ENCODE measurements at regions not wholly inside any gene's neighbourhood (a gene's known extent, or its start where the extent isn't known, plus 50 kb on each side); places are given as distances from the start of the nearest gene placed in this dataset.

DNA sequence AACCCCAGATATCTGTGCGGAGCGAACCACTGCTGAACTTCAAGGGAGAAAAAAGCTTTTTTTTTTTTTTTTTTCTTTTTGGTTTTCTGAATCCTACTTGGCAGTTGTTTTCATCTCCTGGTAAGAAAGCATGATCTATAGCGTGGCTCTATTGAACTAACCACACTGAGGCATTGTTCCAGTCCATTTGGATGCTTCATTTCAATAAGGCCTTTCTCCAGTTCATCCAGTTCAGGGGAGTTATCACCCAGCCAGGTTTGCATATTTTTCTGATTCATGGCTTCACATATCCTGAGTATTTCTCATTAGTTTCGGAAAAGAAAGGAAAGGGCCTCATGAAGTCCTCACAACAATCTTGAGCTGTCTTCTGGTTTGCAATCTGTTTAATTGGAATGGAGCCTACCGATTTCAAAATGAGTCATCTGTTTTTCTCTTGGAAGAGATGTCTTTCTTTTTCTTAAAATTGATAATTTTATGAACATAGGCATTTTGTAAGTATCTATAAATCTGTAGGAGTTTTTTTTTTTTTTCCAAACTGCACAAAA is 93.1 kb upstream of the STEAP4 start:
- Histone ChIP-seq H4K8ac (replicated peaks; ENCODE audit: insufficient read length, low read depth, low read length) (no peak overlapping the region), H4K5ac (ENCODE audit: insufficient read length, low read depth, low read length) (no peak overlapping the region), H3K79me1 (ENCODE audit: insufficient read depth, low read depth, low read length, poor library complexity, severe bottlenecking) (no peaks in the 10 kb centered on the region), H2BK15ac (ENCODE audit: low read depth, low read length) (no peak overlapping the region), H3K4me2 (ENCODE audit: insufficient read depth, insufficient read length, low read length) (no peak overlapping the region), H2BK12ac (ENCODE audit: insufficient read length, low read depth, low read length) (no peak overlapping the region), H3K23me2 (ENCODE audit: insufficient read length, low read depth, low read length, poor library complexity, severe bottlenecking) (no peaks in the 10 kb centered on the region), H3K14ac (ENCODE audit: insufficient read depth, low read length) (no peak overlapping the region), H3K4me1 (ENCODE audit: insufficient read depth, low read length) (no peaks in the 10 kb centered on the region), H3K23ac (ENCODE audit: insufficient read length, low read depth, low read length) (no peak overlapping the region), H2BK5ac (ENCODE audit: insufficient read length, low read length) (no peak overlapping the region), H4K91ac (ENCODE audit: insufficient read length, low read depth, low read length) (no peak overlapping the region), H2AFZ (ENCODE audit: low read length) (no peak overlapping the region), H4K20me1 (ENCODE audit: control insufficient read depth, insufficient read depth, insufficient read length) (no peaks in the 10 kb centered on the region), H3K56ac (ENCODE audit: insufficient read length, low read depth, low read length) (no peak overlapping the region), H3K27me3 (ENCODE audit: insufficient read depth, low read length) (no peaks in the 10 kb centered on the region), H3K9me3 (ENCODE audit: control insufficient read depth, low read depth, low read length) (no peaks in the 10 kb centered on the region), H3T11ph (ENCODE audit: low read length) (no peak overlapping the region), H3K79me2 (ENCODE audit: insufficient read depth, low read length) (no peaks in the 10 kb centered on the region), H2BK120ac (ENCODE audit: low read depth, low read length, poor library complexity, severe bottlenecking) (no peak overlapping the region), H3K27ac (ENCODE audit: insufficient read length, low read depth, low read length) (no peak overlapping the region), H2BK20ac (ENCODE audit: low read depth, low read length, poor library complexity, severe bottlenecking) (no peak overlapping the region), H2AK5ac (ENCODE audit: insufficient read length, low read length) (no peak overlapping the region), H3K18ac (ENCODE audit: insufficient read length, low read depth, low read length) (no peak overlapping the region), H3K9ac (ENCODE audit: extremely low read depth, insufficient read length, low read length) (no peak overlapping the region), H3K4ac (ENCODE audit: low read depth, low read length) (no peak overlapping the region)
- Mint-ChIP-seq H3K27me3 (ENCODE audit: low read depth) (no peaks in the 10 kb centered on the region; the same call in 1 of the 2 replicates), H3K27ac (no peak overlapping the region), H3K36me3 (ENCODE audit: insufficient read depth in 1 of 3, low read depth in 3 of 3) (no peaks in the 10 kb centered on the region; a peak in 1 of 7 replicates), H3K9me3 (no peaks in the 10 kb centered on the region), H3K4me3 (no peak overlapping the region), H3K4me1 (peaks cover 9% of the 10 kb centered on the region in 2 experiments)
- TF ChIP-seq, protein P1, sequence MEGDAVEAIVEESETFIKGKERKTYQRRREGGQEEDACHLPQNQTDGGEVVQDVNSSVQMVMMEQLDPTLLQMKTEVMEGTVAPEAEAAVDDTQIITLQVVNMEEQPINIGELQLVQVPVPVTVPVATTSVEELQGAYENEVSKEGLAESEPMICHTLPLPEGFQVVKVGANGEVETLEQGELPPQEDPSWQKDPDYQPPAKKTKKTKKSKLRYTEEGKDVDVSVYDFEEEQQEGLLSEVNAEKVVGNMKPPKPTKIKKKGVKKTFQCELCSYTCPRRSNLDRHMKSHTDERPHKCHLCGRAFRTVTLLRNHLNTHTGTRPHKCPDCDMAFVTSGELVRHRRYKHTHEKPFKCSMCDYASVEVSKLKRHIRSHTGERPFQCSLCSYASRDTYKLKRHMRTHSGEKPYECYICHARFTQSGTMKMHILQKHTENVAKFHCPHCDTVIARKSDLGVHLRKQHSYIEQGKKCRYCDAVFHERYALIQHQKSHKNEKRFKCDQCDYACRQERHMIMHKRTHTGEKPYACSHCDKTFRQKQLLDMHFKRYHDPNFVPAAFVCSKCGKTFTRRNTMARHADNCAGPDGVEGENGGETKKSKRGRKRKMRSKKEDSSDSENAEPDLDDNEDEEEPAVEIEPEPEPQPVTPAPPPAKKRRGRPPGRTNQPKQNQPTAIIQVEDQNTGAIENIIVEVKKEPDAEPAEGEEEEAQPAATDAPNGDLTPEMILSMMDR (conservative IDR thresholded peaks at IDR 0.05) = no peak
- DNase-seq = no peak
- WGBS (ENCODE audit: extremely low coverage, insufficient read length, low lambda C conversion rate) = no CpG with 5 or more reads among the region's 5 CpGs
